Immature natural killer cell (primary cell): ENCODE measurements at regions not wholly inside any gene's neighbourhood (a gene's known extent, or its start where the extent isn't known, plus 50 kb on each side); places are given as distances from the start of the nearest gene placed in this dataset.

Experiments
- DNase-seq, 3 donors: peaks; one replicate each; pipeline ENCODE4 v3.0.0; 2022; ENCODE audit warnings: mixed read lengths in 1 of 3
- H3K27ac Mint-ChIP-seq, 6 donors: one replicate each; pipeline ENCODE4 v1.8.0; 2020; ENCODE audit warnings: mixed read lengths in 6 of 6, mild to moderate bottlenecking in 5 of 6, inconsistent platforms in 4 of 6, moderate library complexity in 3 of 6
- H3K27me3 Mint-ChIP-seq, 3 donors: one replicate each; pipeline ENCODE4 v1.8.0; 2020 to 2021; ENCODE audit warnings: low read depth in 3 of 3, mild to moderate bottlenecking in 3 of 3, mixed read lengths in 3 of 3, moderate library complexity in 3 of 3, inconsistent platforms in 1 of 3
- H3K36me3 Mint-ChIP-seq, 3 donors: one replicate each; pipeline ENCODE4 v1.8.0; 2020; ENCODE audit warnings: mixed read lengths in 3 of 3, inconsistent platforms in 2 of 3, mild to moderate bottlenecking in 2 of 3
- H3K4me1 Mint-ChIP-seq, 2 donors: one replicate each; pipeline ENCODE4 v1.8.0; 2020; ENCODE audit warnings: inconsistent platforms in 2 of 2, mild to moderate bottlenecking in 2 of 2, mixed read lengths in 2 of 2, moderate library complexity in 1 of 2
- H3K4me3 Mint-ChIP-seq, 5 donors: one replicate each; pipeline ENCODE4 v1.8.0; 2020; ENCODE audit warnings: mild to moderate bottlenecking in 5 of 5, mixed read lengths in 5 of 5, inconsistent platforms in 3 of 5, moderate library complexity in 3 of 5
- H3K9me3 Mint-ChIP-seq, 6 donors: one replicate each; pipeline ENCODE4 v1.8.0; 2020; ENCODE audit warnings: mild to moderate bottlenecking in 6 of 6, mixed read lengths in 6 of 6, inconsistent platforms in 4 of 6, moderate library complexity in 3 of 6

DNA sequence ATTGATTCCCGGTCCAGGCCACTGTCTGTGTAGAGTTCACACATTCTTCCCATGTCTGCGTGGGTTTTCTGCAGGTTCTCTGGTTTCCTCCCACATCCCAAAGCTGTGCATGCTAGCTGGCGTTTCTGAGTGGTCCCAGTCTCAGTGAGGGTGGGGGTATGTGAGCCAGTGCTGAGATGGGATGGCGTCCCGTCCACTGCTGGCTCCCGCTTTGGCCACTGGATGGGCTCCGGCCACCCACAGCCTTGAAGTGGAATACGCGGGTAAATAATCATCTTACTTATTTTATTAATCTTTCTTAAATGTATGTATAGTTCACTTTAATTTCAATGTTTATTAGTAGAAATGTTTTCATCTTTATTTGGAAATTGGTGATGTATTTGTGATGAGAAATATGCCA lies 343.5 kb upstream of the MANEA start:
- Mint-ChIP-seq H3K36me3 (no peaks in the 10 kb centered on the region), H3K4me3 (no peak overlapping the region), H3K27me3 (no peaks in the 10 kb centered on the region), H3K27ac (no peak overlapping the region), H3K9me3 (peaks cover 0 to 5% (median 2%) of the 10 kb centered on the region in 6 donors), H3K4me1 (no peaks in the 10 kb centered on the region)
- no peak for DNase-seq

DNA sequence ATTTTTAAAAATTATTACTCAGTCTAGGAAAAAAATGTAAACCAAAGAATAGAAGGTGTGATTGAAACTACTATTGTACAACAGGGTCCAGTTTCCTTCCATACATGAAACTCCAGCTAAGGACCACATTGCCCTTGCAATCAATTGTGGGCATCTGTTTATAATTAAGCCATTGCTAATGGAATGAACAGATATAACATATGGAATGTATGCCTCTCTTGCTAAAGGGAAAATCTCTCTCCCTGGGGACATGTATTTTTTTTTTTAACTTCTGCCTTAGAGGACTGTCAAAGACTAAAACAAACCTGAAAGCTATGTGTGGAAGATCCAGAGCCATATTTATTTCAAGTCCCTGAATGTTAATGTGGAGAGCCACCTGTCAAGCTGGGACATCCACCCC lies 336.8 kb upstream of the MANEA start:
- H3K9me3 Mint-ChIP-seq: peaks cover 1 to 6% (median 3%) of the 10 kb centered on the region in 6 donors

DNA sequence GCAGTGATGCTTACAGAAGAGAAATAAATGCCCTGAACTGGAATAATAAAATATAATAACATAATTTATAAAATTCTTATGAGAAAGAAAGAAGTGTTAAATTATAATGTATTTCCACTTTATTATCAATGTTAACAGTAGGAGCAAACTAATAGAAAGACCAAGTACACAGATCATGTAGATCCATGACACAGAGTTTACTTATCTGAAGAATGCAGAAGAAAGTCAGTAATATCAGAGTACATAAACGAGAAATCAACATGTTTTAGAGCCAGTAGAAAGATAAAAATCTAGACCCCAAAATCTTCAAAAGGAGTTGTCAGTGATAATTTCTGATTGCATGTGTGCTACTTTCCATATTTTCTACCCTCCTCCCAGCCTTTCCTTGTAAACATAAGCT lies 334.8 kb upstream of the MANEA start:
- H3K4me3 Mint-ChIP-seq: no peak overlapping the region
- no peaks in the 10 kb centered on the region for H3K4me1 Mint-ChIP-seq
- no peaks in the 10 kb centered on the region for H3K36me3 Mint-ChIP-seq
- no peak for DNase-seq
- no peak overlapping the region for H3K27ac Mint-ChIP-seq
- H3K9me3 Mint-ChIP-seq: peaks cover 1 to 7% (median 2%) of the 10 kb centered on the region in 6 donors
- H3K27me3 Mint-ChIP-seq: peaks cover 0 to 2% (median 0%) of the 10 kb centered on the region in 3 donors

More for the DNA sequence above, 336.8 kb upstream of the MANEA start:
- H3K36me3 Mint-ChIP-seq: no peaks in the 10 kb centered on the region
- H3K4me3 Mint-ChIP-seq: no peak overlapping the region
- peaks cover 0 to under 1% (median 0%) of the 10 kb centered on the region in 3 donors for H3K27me3 Mint-ChIP-seq
- no peaks in the 10 kb centered on the region for H3K4me1 Mint-ChIP-seq
- H3K27ac Mint-ChIP-seq: no peak overlapping the region
- no peak for DNase-seq

DNA sequence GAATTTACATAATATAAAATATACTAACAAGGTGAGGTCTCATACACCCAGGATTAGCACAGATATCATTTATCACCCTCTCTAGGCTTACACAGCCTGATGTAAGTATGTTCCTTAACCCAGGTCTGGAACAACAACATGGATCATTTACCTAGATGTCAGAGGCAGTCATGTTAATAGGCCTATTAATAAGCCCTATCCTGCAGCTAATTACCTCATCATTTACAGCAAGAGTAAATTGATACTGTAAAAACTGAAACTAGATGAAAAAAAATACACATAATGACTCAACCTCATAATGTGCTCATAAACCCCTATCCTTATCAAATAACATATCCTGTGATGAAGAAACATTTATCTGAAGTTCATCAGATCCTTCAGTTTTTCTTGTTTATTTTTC lies 334.3 kb upstream of the MANEA start:
- Mint-ChIP-seq H3K4me1 (no peaks in the 10 kb centered on the region), H3K36me3 (no peaks in the 10 kb centered on the region)

DNA sequence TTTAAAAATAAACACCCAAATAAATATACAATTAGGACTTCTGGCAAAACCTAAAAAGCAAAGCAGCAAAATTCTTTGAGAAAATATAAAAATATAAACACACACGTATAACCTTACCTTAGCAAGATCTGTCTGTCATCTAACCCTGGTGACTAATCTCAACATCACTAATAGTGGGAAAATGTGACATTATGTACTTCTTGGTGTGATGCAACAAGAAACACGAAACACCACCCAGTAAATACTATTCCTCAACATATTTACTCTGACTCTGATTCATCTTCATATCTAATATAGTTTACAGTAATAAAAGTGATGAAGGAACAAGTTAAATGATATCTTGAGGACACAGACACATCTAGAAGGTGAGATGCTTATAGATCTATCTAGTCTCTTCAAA lies 332.6 kb upstream of the MANEA start:
- Mint-ChIP-seq H3K27me3 (peaks cover 0 to 2% (median 0%) of the 10 kb centered on the region in 3 donors), H3K4me1 (no peaks in the 10 kb centered on the region), H3K27ac (no peak overlapping the region), H3K36me3 (no peaks in the 10 kb centered on the region), H3K9me3 (peaks cover 0 to 7% (median under 1%) of the 10 kb centered on the region in 6 donors), H3K4me3 (no peak overlapping the region)
- no peak for DNase-seq

More for the DNA sequence above, 334.3 kb upstream of the MANEA start:
- H3K27ac Mint-ChIP-seq: no peak overlapping the region
- DNase-seq: no peak
- peaks cover 0 to 7% (median 2%) of the 10 kb centered on the region in 6 donors for H3K9me3 Mint-ChIP-seq
- H3K27me3 Mint-ChIP-seq: peaks cover 0 to 2% (median 0%) of the 10 kb centered on the region in 3 donors
- no peak overlapping the region for H3K4me3 Mint-ChIP-seq

DNA sequence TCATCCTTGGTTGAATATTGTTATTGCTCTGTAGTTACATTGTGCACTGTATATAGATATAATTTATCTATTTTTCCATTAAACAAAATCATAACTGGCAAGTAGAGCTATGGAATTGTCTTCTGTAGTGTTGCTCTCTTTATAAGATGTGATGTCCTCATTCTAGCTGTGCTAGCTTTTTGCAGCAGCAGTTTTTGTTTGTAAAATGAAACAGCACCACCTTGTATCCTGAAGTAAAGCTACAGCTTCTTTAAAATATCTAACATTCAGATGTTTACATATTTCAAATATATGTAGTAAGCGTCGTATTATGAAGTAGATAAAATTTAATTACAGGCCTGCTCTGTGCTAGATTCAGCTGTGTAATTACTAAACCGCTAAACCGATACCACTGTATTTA lies 328.8 kb upstream of the MANEA start:
- H3K4me3 Mint-ChIP-seq: no peak overlapping the region
- peaks cover 0 to 2% (median 0%) of the 10 kb centered on the region in 3 donors for H3K27me3 Mint-ChIP-seq
- H3K27ac Mint-ChIP-seq: no peak overlapping the region
- no peak for DNase-seq
- peaks cover 0 to 7% (median 0%) of the 10 kb centered on the region in 6 donors for H3K9me3 Mint-ChIP-seq
- H3K36me3 Mint-ChIP-seq: no peaks in the 10 kb centered on the region
- no peaks in the 10 kb centered on the region for H3K4me1 Mint-ChIP-seq

DNA sequence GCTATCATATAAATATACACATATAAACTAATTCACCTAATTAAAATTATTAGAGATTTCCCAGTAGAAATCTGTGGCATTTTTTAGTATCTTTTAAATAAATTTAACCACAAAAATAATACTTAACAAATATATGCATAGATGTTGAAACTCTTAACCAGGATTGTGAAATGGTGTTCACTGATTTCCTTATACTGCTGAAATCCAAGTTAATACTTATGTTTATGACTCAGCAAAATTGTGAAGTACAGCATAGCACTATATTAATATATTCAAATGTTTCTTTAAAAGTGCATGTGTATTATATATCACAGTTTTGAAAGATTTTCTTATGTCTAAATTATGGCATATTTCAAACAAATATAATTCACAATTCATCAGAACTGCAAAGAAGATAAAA lies 328.2 kb upstream of the MANEA start:
- Mint-ChIP-seq H3K27me3 (peaks cover 0 to 2% (median 0%) of the 10 kb centered on the region in 3 donors), H3K27ac (no peak overlapping the region), H3K36me3 (no peaks in the 10 kb centered on the region), H3K4me1 (no peaks in the 10 kb centered on the region), H3K9me3 (peaks cover 0 to 7% (median 0%) of the 10 kb centered on the region in 6 donors), H3K4me3 (no peak overlapping the region)
- DNase-seq: no peak

DNA sequence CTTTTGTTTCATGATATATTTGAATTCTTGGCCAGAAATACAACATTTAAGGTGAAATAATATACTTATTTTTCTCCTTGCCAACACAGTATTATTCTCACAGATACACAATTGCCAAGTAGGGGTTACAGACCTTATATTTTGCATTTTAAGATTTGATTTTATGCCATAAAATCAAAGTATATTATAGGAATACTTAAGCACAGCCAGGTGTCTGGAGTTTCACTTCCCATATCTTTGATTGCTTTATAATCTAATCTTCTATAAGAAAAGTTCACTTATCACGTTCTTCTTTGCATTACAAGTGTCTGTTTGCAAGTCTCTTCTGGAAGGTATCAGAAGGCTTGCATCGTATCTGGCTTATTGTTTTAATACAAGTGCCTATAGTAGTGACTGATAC lies 327.7 kb upstream of the MANEA start:
- H3K27me3 Mint-ChIP-seq: peaks cover 0 to 2% (median 0%) of the 10 kb centered on the region in 3 donors
- no peak overlapping the region for H3K4me3 Mint-ChIP-seq
- H3K27ac Mint-ChIP-seq: no peak overlapping the region
- H3K36me3 Mint-ChIP-seq: no peaks in the 10 kb centered on the region
- no peaks in the 10 kb centered on the region for H3K4me1 Mint-ChIP-seq
- peaks cover 0 to 7% (median under 1%) of the 10 kb centered on the region in 6 donors for H3K9me3 Mint-ChIP-seq
- no peak for DNase-seq

DNA sequence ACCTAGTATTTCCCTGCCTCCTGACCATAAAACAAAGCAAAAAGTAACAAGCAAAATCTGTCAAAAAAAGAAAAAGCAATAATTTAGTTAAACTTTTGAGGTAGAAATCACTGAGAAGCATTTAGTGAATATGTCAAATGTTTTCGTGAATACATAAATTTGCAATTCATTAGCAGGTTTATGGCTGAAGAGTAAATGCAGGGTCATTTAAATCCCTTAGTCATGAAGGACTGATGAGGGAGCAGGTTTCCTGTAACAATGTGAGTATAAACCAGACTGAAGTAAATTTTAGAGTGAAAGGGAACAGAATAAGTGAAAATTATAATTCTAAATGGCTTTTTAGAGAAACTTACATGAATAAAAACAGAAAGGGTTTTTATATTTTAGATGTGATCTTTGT lies 313.5 kb upstream of the MANEA start:
- no peak overlapping the region for H3K27ac Mint-ChIP-seq
- peaks cover 0 to 32% (median 9%) of the 10 kb centered on the region in 6 donors for H3K9me3 Mint-ChIP-seq
- H3K4me1 Mint-ChIP-seq: no peaks in the 10 kb centered on the region

DNA sequence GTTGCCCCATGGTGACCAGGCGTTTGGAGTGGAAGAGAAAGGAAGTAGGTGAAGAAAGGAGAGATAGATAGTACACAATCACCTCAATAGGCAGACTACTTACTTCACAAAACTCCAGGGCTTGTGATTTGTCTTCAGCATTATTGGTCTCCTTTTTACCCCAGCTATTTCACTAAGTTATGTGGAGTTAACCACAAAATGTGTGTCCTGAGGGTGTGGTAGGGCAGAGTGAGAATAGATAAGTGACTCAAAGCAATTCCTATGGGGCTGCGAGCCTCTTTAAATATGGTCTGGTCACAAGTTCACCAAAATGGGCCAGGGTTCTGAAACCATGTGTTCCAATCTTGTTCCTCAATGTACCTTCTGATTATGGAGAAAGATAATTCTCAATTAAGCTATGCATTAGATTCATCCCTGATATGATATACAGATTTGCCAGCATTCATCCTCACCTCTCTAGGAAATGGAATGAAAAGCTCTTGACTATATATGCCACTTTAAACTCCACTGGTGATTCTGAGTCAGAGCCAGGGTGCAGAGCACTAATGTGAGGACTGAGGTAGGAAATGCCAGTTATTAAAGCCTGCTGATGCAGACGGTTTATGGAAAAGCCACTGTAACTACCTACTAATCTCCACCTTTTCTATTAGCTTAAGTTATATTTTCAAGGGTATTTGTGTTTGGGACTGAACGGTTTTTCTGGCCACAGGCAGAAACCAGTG lies 310.6 kb upstream of the MANEA start:
- Mint-ChIP-seq H3K9me3 (peaks cover 1 to 28% (median 8%) of the 10 kb centered on the region in 6 donors), H3K4me3 (no peak overlapping the region), H3K4me1 (no peaks in the 10 kb centered on the region), H3K36me3 (no peaks in the 10 kb centered on the region), H3K27me3 (peaks cover 0 to 2% (median 0%) of the 10 kb centered on the region in 3 donors), H3K27ac (no peak overlapping the region)
- no peak for DNase-seq

More for the DNA sequence above, 313.5 kb upstream of the MANEA start:
- no peaks in the 10 kb centered on the region for H3K36me3 Mint-ChIP-seq
- H3K4me3 Mint-ChIP-seq: no peak overlapping the region
- H3K27me3 Mint-ChIP-seq: peaks cover 0 to 2% (median 0%) of the 10 kb centered on the region in 3 donors
- no peak for DNase-seq

DNA sequence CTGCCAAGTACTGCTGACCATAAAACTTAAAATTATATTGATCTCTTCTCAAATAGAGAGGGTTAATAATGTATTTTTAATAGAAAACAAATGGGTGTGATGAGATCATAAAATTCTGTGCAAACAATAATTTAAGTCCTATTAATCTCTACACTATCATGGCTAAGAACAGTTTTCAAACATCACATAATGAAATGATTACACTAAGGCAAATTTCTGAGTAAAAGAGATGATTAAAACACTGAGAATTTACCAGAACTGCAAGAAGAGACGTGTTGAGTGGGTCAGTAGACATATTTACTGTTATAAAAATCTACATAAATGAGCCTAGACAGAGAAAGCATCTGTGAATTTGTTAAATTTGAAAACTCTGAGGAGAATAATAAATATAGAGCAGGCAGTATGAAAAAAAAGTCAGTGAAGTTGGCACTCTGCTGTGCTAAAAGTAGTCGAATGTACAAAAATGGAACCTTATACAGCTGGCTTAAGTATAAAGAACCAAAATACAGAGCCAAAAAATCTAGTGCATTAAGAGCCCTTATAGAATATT lies 302.6 kb upstream of the MANEA start:
- H3K27ac Mint-ChIP-seq: no peak overlapping the region
- H3K4me3 Mint-ChIP-seq: no peak overlapping the region
- no peaks in the 10 kb centered on the region for H3K27me3 Mint-ChIP-seq

DNA sequence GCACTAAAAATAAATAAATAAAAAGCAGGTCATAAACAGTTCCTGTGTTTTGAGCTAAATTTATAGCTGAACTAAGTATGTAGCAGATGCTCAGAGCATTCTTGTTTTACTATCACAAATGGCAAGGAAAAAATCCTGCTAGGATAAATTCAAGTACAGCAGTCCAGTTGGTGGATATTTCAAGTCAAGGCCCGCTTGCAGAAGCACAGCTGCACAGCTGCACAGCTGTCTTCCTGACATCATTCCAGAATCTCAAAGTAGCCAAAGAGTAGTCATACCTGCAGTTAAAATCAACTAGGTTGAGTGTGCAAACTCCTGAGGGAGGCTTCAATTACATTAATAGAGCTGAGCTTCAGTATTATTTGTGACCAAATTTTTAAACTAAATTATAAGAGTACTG lies 297.7 kb upstream of the MANEA start:
- Mint-ChIP-seq H3K4me3 (no peak overlapping the region), H3K36me3 (no peaks in the 10 kb centered on the region), H3K4me1 (no peaks in the 10 kb centered on the region), H3K27me3 (peaks cover 0 to 2% (median 0%) of the 10 kb centered on the region in 3 donors), H3K27ac (no peak overlapping the region), H3K9me3 (peaks cover 0 to 24% (median 6%) of the 10 kb centered on the region in 6 donors)
- DNase-seq: no peak

More for the DNA sequence above, 302.6 kb upstream of the MANEA start:
- Mint-ChIP-seq H3K9me3 (peaks cover 0 to 12% (median 3%) of the 10 kb centered on the region in 6 donors), H3K4me1 (no peaks in the 10 kb centered on the region), H3K36me3 (no peaks in the 10 kb centered on the region)
- DNase-seq: no peak

DNA sequence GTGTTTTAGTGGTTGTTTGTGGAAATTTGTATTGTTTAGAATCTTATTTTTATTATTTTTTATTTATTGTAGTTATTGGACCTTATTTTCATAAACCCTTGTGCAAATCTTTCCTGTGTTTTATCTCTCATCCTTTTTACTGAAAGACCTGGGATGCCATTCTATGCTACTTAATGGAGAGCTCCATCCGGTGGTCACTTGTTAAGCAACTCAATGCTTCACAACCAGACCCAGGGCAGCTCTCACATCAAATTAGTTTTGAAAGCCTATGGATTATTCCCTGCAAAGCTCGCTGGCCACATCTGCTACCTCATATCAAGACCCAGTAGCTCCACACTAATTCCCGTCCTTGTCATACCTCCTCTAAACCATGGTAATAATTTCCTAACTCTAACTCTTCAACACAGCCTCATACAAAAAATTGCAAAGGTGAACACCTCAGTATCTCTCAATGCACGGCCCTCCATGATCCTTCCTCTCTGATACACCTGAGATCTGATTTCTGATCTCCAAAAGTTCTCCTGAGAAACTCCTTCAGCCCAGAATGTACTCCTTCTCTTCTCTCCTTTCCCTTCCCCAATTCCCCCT lies 296.6 kb upstream of the MANEA start:
- no peaks in the 10 kb centered on the region for H3K36me3 Mint-ChIP-seq
- H3K4me1 Mint-ChIP-seq: no peaks in the 10 kb centered on the region
- no peak overlapping the region for H3K4me3 Mint-ChIP-seq
- peaks cover 0 to 2% (median 0%) of the 10 kb centered on the region in 3 donors for H3K27me3 Mint-ChIP-seq
- DNase-seq: no peak
- no peak overlapping the region for H3K27ac Mint-ChIP-seq
- peaks cover 0 to 24% (median 6%) of the 10 kb centered on the region in 6 donors for H3K9me3 Mint-ChIP-seq

DNA sequence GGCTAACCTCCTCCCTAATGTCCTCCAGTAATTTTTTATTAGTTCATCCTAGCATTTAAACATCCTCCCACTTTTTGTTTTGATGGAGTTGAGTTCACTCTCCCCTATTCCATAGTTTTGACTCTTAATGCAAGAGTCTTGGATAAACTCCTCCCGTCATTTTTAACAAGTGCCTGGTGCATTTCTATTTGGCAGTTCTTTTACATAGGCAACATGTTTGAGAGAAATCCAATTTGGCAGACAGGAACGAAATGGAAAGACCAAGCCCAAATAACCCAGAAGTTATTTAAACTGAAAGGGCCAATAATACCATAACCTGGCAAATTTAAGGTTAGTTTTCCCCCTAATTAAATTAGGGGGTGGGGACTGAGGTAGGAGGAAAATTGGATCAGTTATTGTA lies 291.5 kb upstream of the MANEA start:
- Mint-ChIP-seq H3K27ac (no peak overlapping the region), H3K27me3 (peaks cover 0 to 2% (median 0%) of the 10 kb centered on the region in 3 donors), H3K36me3 (no peaks in the 10 kb centered on the region), H3K4me1 (no peaks in the 10 kb centered on the region), H3K4me3 (no peak overlapping the region), H3K9me3 (peaks cover 1 to 13% (median 4%) of the 10 kb centered on the region in 6 donors)
- no peak for DNase-seq
